HCT116 (cell line): ENCODE measurements at regions not wholly inside any gene's neighbourhood (a gene's known extent, or its start where the extent isn't known, plus 50 kb on each side); places are given as distances from the start of the nearest gene placed in this dataset.
"Not testable (repeated sequence)": the region's sequence is repeated elsewhere in the genome, so short reads cannot be mapped to it uniquely, and the experiment has no call there.

Experiments
- CTCF ChIP-seq, 3 experiments: fragments of 200-600 bp in 1 of 3; sonication (generic) in 1 of 3; IDR thresholded peaks in 2 of 3; conservative IDR thresholded peaks in 1 of 3; 2 replicates each; pipeline ENCODE4 v1.5.1; 2012 to 2017; ENCODE audit warnings: low read depth in 2 of 3, low read length in 2 of 3, antibody characterized with exemption in 1 of 3, borderline replicate concordance in 1 of 3, control low read depth in 1 of 3, mild to moderate bottlenecking in 1 of 3, mixed read lengths in 1 of 3, mixed run types in 1 of 3, moderate library complexity in 1 of 3; ENCODE audit not compliant: insufficient read depth in 1 of 3
- POLR2A ChIP-seq: IDR thresholded peaks from 2 replicates; pipeline ENCODE4 v1.7.0; 2011; ENCODE audit warnings: borderline replicate concordance; ENCODE audit not compliant: insufficient read depth, insufficient read length; ENCODE audit errors: extremely low read depth

GRCh38 chr3:130155464-130155863, 73.8 kb downstream of the ALG1L2 start:
- 0 out of 6 replicates have a peak, but pooled peaks of 2 of the 3 experiments have one; percentile 15 to 25 for TF ChIP-seq CTCF (IDR thresholded peaks at IDR 0.05 in 2 of 3, conservative IDR thresholded peaks at IDR 0.05 in 1 of 3; ENCODE audit: borderline replicate concordance in 1 of 3, insufficient read depth in 1 of 3, low read depth in 2 of 3, low read length in 2 of 3)
- TF ChIP-seq POLR2A = not testable (repeated sequence)
